Thyroid gland (tissue), 4 donors: ENCODE measurements at regions not wholly inside any gene's neighbourhood (a gene's known extent, or its start where the extent isn't known, plus 50 kb on each side); places are given as distances from the start of the nearest gene placed in this dataset.

Experiments used
- CTCF ChIP-seq, 6 experiments: fragments of 200-600 bp in 3 of 6; fragments of 450-650 bp in 3 of 6; sonication (generic) in 3 of 6; IDR thresholded peaks; one replicate each; pipeline ENCODE4 v1.5.1; 2016 to 2019; ENCODE audit warnings: antibody characterized with exemption in 6 of 6, mild to moderate bottlenecking in 2 of 6, inconsistent platforms in 1 of 6, moderate library complexity in 1 of 6
- POLR2A ChIP-seq, 2 donors: fragments of 450-650 bp; IDR thresholded peaks; one replicate each; pipeline ENCODE4 v1.6.1; 2017; ENCODE audit warnings: antibody characterized with exemption in 2 of 2, mild to moderate bottlenecking in 2 of 2, moderate library complexity in 1 of 2

- TF ChIP-seq CTCF (IDR thresholded peaks at IDR 0.05) (no peak), POLR2A (IDR thresholded peaks at IDR 0.05) (no peak)
Observed at GRCh38 chr10:88170628-88171027, 307.2 kb downstream of the PTEN start.
